SH-SY5Y (cell line): ENCODE measurements at regions not wholly inside any gene's neighbourhood (a gene's known extent, or its start where the extent isn't known, plus 50 kb on each side); places are given as distances from the start of the nearest gene placed in this dataset.

ENCODE experiments used
- GATA2 ChIP-seq: IDR thresholded peaks from 2 replicates; pipeline ENCODE4 v1.6.1; 2011; ENCODE audit warnings: mild to moderate bottlenecking, low read depth, low read length
- GATA3 ChIP-seq: IDR thresholded peaks from 2 replicates; pipeline ENCODE4 v1.6.1; 2011; ENCODE audit warnings: low read depth, mild to moderate bottlenecking, low read length, moderate library complexity

GRCh38 chr14:87044807-87045206 lies 948.2 kb downstream of the GALC start:
- TF ChIP-seq GATA2 (no peak), GATA3 (no peak)
